Stimulated activated CD4-positive, alpha-beta T cell treated with anti-CD3 and anti-CD28 coated beads, Interleukin-12 subunit alpha, Interleukin-12 subunit beta, amount 100 ng/mL, for 24 hours (primary cell): ENCODE measurements at regions not wholly inside any gene's neighbourhood (a gene's known extent, or its start where the extent isn't known, plus 50 kb on each side); places are given as distances from the start of the nearest gene placed in this dataset.
A peak's percentile ranks its signal among the peaks of the same experiment; 100 is the strongest.
"Not testable (repeated sequence)": the region's sequence is repeated elsewhere in the genome, so short reads cannot be mapped to it uniquely, and the experiment has no call there.

Experiments used
- DNase-seq, 2 experiments: peaks; one replicate each; pipeline ENCODE4 v3.0.0-alpha.2; 2020; ENCODE audit warnings: low read depth in 2 of 2

DNA sequence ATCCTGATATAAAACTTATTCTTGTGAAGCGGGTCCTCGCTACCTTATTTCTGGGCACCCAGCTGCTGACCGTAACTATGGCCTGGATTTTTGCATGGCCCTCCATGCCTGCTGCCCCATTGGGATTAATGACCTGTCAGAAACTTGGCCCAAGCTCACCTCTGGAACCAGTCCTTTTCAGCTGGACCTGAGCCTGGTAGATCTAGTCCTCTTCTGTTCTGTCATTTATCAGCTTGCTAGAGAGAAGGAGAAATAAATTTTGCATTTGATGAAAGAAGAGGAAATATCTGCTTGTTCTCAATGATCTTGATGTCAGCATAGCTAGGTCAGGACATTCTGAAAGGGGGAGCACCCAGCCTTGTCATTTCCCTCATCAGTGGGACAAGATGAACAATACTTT, 387.8 kb upstream of the LARGE1 start:
- no peak for DNase-seq

- DNase-seq = no peak
Observed at GRCh38 chr22:34319346-34319745, 399.1 kb upstream of the LARGE1 start.

GRCh38 chr22:34324763-34325162, 404.5 kb upstream of the LARGE1 start:
- DNase-seq = no peak

GRCh38 chr22:34326901-34327300, 406.6 kb upstream of the LARGE1 start:
- no peak for DNase-seq

DNA sequence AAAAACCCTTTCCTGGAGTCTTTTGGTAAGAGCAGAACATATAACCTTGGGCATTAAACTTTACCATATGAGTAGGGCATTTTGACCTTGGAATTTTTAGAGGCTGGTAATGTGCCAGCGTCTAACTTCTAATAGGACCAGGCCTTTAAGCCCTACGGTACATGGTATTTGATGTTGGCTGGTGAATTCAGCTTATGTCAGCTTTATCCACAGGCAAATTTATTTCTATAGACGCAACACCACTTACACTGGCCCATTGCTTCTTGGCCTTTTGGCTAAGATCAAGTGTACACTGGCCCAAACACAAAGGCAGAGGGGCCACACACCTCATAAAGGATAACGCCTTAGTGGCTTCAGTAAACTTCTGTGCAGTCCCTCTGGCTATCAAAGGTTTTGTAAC, 410.2 kb upstream of the LARGE1 start:
- no peak for DNase-seq

- no peak for DNase-seq
Observed at GRCh38 chr22:34333285-34333684, 413.0 kb upstream of the LARGE1 start.

DNA sequence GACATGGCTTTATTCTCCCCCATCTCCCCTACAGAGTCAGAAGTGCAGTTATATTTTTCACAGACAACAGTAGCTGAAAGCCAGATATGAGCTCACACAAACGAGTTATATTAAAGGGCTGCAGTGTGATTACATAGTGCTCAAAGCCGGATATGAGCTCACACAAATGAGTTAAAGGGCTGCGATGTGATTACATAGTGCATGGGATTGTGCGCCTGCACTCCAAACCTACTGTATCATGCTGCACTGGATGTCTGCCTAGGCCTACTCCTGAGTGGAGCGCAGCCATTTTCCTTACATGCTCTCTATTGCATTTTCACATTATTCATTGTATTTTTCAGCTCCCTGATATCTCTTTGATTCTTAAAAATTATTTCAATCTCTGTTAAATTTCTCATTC, 414.6 kb upstream of the LARGE1 start:
- DNase-seq = no peak

DNA sequence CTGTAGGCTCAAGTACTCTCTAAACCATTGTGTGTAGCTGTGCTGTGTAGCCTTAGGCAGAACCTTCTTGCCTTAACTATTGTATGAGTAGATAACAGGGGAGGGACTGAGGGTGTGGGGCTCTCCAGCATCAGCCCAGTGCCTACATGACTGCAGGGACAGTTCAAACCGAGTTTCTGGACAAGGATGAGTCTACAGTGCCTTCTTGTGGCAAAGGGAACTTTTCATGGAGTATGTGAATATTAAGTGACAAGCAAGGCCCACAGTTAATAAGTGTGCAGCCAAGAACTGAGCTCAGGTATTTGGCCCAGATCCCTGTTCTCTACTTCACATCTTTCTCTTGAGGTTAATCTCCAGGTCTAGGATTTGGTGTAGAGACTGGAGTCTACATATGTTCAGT, 424.4 kb upstream of the LARGE1 start:
- DNase-seq = no peak

- no peak for DNase-seq
Observed at GRCh38 chr22:34354071-34354817, 434.0 kb upstream of the LARGE1 start.

DNA sequence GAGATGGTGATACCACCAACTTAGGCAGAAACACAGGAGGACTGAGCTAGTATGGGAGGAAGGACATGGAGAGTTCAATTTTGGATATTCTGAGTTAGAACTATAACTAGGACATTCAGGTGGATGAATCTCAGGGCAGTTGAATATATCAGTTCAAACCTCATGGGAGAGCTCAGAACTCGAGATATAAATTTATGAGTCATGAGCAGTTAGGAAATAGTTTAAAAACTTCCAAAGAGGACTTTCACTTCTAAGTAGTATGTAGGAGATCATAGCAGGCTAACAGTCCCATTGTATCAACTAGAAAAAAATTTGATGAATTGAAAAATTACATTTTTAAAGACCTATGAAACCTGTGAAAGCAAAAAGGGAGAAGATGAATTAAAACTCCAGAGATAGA, 436.2 kb upstream of the LARGE1 start:
- no peak for DNase-seq

DNA sequence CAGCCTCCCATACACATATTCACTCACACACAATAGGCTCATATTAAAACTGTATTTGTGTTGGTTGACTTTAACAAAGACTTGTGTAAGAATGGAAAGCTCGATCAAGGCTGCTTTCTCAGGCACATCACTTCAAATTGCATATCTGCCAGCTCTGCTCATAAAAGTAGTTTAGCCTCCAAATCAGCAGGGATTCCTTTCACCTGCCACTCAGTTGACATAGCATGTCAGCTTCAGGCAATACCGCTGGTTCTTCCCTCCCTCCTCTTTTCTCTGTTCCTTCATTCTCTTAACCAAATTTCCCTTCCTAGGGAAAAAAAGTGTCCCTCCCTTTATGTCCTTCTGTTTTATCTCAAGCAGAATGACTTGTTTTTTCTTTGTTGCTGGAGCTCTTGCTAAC, 450.4 kb upstream of the LARGE1 start:
- DNase-seq = no peak

- no peak for DNase-seq
Observed at GRCh38 chr22:34379825-34380224, 459.5 kb upstream of the LARGE1 start.

DNA sequence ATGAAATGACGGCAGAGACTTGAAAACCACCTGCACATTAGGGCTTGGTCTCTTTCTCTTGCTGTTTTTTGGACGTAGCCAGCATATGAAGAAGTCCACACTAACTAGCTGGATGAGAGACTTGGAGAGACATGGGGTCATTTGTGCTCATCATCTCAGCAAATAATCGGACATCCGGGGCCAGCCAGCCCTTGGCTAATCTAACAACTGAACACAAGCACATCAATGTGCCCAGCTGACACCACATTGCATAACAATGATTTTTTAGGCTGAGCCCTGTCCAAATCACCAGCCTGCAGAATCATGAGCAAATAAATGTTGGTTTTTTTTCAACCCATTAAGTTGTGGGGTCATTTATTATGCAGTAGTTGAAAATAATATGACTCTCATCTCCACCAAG, 460.3 kb upstream of the LARGE1 start:
- no peak for DNase-seq

- DNase-seq = no peak
Observed at GRCh38 chr22:34390400-34390799, 470.1 kb upstream of the LARGE1 start.

- no peak for DNase-seq
Observed at GRCh38 chr22:34395370-34395769, 475.1 kb upstream of the LARGE1 start.

DNA sequence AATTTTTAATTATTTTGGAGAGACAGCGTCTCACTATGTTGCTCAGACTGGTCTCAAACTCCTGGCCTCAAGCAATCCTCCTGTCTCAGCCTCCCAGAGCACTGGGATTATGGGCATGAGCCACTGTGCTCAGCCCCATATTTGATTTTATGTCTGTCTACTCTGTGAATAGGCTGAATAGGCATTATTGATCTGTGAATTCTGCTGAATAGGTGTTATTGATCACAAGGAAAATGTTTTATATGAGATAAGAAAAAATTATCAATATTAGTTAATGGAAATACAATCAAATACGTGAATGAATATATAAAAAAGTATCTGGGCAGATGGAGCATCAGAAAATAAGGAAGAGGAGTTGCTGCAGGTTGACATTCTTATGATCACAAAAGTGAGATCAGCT, 483.4 kb upstream of the LARGE1 start:
- no peak for DNase-seq

DNA sequence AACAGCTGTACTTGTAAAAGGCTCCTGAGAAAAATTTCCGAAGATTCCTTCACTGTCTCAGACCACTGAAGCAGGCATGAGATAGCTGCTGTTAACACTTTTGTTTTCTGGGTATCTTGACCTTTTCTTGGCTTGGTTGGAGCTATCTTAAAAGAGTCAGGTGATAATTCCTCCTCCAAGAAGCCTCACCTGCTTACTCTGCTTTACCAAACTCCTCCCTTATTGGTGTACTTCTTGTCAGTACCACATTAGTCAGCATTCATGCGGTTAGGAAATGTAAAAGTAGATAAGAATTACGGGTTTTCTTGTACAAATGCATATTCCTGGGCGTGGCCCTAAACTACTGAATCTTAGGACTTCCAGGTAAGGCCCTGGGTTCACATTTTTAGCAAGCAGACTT, 489.8 kb upstream of the LARGE1 start:
- DNase-seq = no peak

- DNase-seq = peak in 1 of 2 experiments; percentile 8
Observed at GRCh38 chr22:34414467-34415440, 494.5 kb upstream of the LARGE1 start.

DNA sequence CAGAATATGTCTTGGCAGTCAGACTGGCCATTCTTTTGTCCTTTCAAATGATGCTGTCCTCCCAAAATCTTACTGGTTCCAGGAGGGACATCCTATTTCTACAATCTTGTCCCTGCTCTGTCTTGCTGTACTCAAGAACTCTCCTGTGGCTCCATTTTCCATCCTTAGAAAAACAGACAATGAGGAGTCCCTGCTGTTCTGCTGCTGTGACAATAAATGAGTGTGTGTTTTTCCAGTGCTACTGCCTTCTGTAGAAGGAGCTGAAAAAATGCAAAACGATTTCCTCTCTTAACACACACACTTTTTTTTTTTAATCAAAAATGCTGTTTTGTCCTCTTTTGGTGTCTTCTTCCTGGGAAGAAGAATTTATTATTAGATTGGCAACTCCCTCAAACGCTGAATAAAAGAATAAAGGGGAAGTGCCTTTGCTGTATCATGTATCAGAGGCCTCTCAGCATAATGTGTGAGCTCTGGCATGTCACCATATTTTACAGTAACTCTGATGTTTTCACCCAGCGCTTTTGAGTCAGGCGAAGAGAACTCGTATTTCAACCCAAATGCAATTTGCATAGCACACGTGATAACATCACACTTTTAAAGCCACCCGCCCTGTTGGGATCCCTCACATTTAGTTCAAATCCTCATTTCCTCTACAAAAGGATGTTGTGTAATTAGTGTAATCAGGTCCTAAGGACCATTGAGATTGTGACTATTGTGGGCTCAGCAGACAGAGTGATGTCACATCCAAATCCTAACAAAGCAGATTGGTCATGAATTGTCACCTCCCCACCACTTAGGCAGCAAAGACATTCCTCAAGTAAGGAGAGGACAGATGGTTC, 496.0 kb upstream of the LARGE1 start:
- DNase-seq = no peak

- DNase-seq = not testable (repeated sequence)
Observed at GRCh38 chr22:34422948-34423347, 502.7 kb upstream of the LARGE1 start.

GRCh38 chr22:34427436-34427835, 507.2 kb upstream of the LARGE1 start:
- no peak for DNase-seq

DNA sequence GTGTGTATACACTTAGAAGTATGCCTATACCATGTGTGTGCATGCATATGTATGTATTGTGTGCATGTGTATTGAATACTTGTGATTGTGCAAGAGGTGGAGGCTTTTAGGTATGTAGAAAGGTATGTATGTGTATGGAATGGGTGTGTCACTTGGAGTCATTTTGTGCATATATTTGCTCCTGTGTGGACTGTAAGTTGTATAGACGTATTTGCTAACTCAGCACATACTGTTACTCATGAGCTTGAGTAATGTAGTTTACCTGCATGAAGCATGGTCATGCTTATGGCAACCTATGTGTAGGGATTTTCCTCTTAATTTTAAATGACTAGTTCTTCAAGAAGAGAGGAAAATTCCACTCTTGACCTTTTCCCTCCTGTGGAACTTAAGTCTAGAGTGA, 507.6 kb upstream of the LARGE1 start:
- DNase-seq = no peak
